ENCODE measurements at regions not wholly inside any gene's neighbourhood (a gene's known extent, or its start where the extent isn't known, plus 50 kb on each side); places are given as distances from the start of the nearest gene placed in this dataset.

DNA sequence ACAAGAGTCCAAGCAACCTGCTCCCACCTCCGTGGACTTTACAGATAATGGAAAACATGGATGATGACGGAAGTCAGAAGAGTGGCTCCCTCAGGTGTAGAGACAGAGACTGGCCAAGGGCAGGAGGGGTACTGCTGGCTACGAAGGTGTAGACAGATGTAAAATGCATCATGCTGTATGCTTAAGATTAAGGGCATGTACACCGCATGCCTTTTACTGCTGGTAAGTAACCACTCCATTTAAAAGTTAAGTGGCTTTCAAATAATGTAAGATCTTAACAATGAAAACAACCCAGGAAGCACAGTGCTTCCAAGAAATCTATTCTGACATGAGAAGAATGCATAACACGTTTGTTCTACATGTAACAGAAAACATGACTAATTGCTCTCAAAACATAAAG is 76.9 kb upstream of the FAM9B start (continued):
- TF ChIP-seq CBX5 (IDR thresholded peaks at IDR 0.05; ENCODE audit: low read depth, low read length) (no peak), GTF2F1 (IDR thresholded peaks at IDR 0.05; ENCODE audit: borderline replicate concordance, low read depth, low read length) (no peak), JUND (IDR thresholded peaks at IDR 0.05; ENCODE audit: low read length) (no peak), RXRA (IDR thresholded peaks at IDR 0.05; ENCODE audit: insufficient read depth, low read depth, low read length) (no peak), FOSL1 (IDR thresholded peaks at IDR 0.05; ENCODE audit: insufficient read depth, low read depth, low read length) (no peak)
- TF ChIP-seq, protein P1, sequence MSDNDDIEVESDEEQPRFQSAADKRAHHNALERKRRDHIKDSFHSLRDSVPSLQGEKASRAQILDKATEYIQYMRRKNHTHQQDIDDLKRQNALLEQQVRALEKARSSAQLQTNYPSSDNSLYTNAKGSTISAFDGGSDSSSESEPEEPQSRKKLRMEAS (IDR thresholded peaks at IDR 0.05) = no peak
